GM18873 (cell line): ENCODE measurements at regions not wholly inside any gene's neighbourhood (a gene's known extent, or its start where the extent isn't known, plus 50 kb on each side); places are given as distances from the start of the nearest gene placed in this dataset.

Source experiments
- ATAC-seq: cut with Tn5 transposase; IDR thresholded peaks from one replicate; pipeline ENCODE4 v1.9.1; 2021; ENCODE audit warnings: mild to moderate bottlenecking, moderate library complexity, moderate number of reproducible peaks; ENCODE audit not compliant: unreplicated experiment, low FRiP score

GRCh38 chr15:62715946-62716345 is 326.6 kb upstream of the TPM1 start:
- no peak for ATAC-seq

GRCh38 chr15:62717496-62717895 is 325.1 kb upstream of the TPM1 start:
- no peak for ATAC-seq

- ATAC-seq = no peak
These were observed 323.2 kb upstream of the TPM1 start for GRCh38 chr15:62719316-62719715.

GRCh38 chr15:62722237-62722636 is 320.3 kb upstream of the TPM1 start:
- ATAC-seq = no peak

GRCh38 chr15:62726461-62726860 is 316.1 kb upstream of the TPM1 start:
- ATAC-seq = no peak

DNA sequence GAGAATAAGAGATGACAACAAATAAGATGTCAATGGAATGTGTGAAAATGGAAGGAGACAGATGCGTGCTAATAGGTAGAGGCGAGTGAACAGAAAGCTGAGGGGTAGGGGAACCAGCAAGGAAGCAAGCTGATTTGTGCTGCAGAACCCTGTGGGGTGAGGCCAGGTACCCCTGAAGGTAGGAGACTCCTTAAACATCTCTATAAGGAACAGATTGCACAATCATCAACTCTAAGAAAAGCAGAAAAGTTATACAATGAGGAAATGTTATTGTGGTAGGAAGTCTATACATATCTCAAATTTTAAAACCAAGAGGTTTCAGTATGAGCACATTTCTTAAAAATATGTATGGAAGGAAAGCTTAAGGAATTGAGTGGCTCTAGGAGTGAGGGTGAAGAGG is 315.0 kb upstream of the TPM1 start:
- no peak for ATAC-seq

GRCh38 chr15:62730825-62731224 is 311.7 kb upstream of the TPM1 start:
- no peak for ATAC-seq

DNA sequence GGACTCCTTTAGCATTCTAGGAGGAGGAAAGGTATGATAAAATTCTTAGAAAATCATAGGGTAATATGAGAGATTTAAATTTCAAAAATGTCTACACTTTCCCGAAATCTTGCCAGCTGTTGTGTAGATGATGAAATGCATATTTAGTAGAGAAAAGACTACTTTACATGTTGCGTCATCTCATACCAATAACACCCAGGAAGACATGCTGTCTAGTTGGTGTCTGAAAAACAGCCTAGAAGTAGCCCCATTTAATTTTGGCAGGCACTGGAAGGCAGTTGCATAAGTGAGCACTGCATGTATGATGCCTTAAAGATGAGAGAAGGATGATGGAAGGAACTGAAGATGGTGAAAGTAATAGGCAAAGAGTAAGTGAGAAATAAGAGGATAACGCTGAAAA is 310.5 kb upstream of the TPM1 start:
- no peak for ATAC-seq

DNA sequence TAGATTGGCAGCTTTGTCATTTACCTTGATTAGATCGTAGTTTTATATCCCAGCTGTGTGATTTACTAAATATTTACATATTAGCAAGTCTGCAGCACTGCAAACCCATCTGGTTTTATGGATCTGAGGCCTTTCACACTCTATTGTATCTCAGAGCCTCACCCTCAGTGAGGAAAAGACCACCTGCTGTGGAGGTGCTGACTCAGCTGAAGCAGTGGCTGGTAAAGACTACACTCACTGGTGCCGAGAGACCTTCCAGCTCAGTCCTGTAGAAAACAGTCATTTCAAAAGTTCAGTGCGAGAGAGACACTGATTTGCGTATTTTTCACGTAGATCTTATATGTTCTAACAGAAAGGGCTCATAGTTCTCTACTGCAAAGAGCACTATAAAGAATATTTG is 307.8 kb upstream of the TPM1 start:
- no peak for ATAC-seq

GRCh38 chr15:62736756-62737155 is 305.8 kb upstream of the TPM1 start:
- ATAC-seq = no peak

- no peak for ATAC-seq
These were observed 305.0 kb upstream of the TPM1 start for GRCh38 chr15:62737551-62737950.

DNA sequence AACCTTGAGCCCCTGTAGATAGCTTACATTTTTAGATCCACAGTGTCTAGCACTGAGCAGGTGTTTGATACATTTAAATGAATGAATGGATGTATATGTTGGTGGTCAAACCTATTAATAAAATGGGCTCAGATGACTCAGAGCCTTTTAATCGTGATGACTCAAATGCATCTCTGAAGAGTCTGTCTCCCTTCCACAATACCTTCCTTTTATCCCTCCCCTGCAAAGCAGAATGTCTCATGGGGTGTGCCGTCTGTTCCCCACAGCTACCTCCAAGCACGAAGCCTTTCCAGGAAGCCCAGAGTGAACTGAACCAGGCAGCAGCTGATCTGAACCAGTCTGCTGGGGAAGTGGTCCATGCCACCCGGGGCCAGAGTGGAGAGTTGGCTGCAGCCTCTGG is 303.5 kb upstream of the TPM1 start:
- no peak for ATAC-seq

- ATAC-seq = no peak
These were observed 303.0 kb upstream of the TPM1 start for GRCh38 chr15:62739507-62739906.

DNA sequence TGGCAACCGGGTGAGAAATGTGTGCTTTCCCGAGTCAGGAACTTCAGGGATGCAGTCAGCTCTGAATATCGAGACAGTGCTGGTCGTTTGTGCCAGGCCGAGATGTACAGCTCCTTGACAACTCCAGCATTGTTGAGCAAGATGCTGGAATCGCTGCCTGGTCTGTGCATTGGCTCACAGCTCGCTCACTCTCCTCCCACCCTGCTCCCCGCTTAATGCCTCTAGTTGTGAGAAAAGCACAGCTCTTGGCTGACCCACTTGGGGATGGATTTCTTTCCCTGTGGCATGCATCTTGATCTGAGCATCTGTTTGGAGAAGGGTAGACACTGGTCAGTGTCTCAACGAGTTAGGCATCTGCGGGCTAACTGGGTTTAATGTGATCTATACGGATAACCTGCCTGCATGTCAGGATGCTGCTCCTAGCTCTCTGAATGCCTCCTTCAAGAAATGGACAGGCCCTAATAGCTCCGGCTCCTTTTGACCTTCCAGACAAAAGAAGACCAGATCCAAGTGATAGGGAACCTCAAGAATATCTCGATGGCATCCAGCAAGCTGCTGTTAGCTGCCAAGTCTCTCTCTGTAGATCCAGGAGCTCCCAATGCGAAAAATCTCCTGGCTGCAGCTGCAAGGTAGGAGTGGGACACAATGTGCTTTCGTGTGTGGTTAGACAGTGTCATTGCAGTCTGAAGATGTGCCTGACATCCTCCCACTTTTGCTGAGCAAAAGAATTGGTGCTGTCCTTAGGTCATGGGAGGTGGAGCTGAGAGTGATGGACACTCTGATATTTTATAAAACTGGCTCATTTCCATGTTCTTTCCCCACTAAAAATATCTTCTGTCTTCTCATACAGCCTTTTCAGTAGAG is 302.2 kb upstream of the TPM1 start:
- no peak for ATAC-seq

GRCh38 chr15:62741106-62741505 is 301.4 kb upstream of the TPM1 start:
- ATAC-seq = no peak

- ATAC-seq = no peak
These were observed 300.0 kb upstream of the TPM1 start for GRCh38 chr15:62742409-62743171.

- no peak for ATAC-seq
These were observed 296.8 kb upstream of the TPM1 start for GRCh38 chr15:62745621-62746225.

DNA sequence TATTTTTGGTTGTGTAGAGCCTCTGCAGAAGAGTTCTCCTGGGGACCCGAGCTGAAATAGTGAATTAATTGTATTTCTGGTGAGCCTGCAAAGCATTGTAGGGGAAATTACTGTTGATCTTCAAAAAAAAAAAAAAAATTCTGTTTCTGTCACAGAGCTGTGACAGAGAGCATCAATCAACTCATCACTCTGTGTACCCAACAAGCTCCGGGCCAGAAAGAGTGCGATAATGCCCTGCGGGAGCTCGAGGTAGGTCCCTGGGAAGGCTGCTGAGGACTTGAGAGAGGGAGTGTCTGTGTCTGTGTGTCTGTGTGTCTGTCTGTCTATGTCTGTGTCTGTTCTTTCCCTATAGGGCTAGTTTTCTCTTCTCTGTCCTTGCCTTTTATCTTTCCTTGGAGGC is 294.4 kb upstream of the TPM1 start:
- ATAC-seq = no peak

DNA sequence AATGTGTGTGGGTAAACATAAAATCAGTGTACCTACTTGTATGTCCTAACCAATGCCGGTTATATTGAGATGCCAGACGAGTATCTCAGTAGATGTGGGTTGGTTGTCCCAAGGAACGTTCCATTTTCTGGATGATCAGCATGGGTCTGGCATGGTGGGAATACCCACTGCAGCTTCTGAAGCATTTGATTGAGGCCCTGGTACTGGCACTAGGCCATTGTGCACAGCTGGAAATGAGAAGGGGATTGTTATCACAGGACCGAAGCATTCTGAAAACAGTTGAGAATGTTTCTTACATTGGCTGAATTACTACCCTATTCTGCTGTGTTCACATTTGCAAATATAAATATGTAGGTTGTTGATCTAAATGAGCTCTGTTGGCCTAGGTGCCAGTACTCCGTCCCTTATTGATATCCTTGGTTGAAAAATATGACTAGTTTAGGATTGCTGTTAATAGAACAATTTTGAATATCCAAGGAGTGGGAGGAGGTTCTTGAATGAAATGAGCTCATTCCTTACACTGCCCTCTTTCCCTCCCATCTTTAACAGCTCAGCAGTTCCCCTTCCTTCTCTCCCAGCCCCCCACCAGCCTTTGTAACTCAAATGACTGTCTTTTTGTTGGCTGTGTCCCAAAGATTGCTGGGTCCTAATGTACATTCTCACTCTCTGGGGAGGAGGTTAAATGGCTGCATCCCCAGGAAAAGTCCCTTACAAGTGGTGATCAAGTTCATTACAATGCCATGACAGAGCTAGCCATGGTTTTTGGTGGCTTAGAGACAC is 293.3 kb upstream of the TPM1 start:
- no peak for ATAC-seq

DNA sequence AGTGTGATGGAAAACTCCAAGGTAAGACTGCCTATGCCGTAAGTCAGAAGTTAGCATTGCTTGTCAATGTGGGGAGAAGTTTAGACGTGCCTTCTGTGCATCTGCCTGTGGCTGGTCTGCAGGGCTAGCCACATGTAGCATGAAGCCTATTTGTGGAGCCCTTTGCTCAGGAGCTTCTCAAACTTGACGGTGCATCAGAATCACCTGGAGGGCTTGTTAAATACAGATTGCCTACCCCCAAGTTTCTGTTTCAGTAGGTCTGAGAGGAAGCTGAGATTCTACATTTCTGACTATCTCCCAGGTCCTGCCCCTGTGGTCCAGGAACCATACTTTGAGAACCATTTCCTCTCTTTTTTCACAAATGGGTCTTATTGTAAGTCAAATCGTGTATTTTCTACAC is 292.1 kb upstream of the TPM1 start:
- no peak for ATAC-seq
